ENCODE measurements at regions not wholly inside any gene's neighbourhood (a gene's known extent, or its start where the extent isn't known, plus 50 kb on each side); places are given as distances from the start of the nearest gene placed in this dataset.
A peak's percentile ranks its signal among the peaks of the same experiment; 100 is the strongest.

- DNase-seq (ENCODE audit: low spot score), result no peak
Observed at GRCh38 chr2:43127941-43128558, 98.4 kb downstream of the ZFP36L2 start.

GRCh38 chr2:43127208-43127940 is 99.0 kb downstream of the ZFP36L2 start:
- peak; percentile 59 for DNase-seq (ENCODE audit: low spot score)

DNA sequence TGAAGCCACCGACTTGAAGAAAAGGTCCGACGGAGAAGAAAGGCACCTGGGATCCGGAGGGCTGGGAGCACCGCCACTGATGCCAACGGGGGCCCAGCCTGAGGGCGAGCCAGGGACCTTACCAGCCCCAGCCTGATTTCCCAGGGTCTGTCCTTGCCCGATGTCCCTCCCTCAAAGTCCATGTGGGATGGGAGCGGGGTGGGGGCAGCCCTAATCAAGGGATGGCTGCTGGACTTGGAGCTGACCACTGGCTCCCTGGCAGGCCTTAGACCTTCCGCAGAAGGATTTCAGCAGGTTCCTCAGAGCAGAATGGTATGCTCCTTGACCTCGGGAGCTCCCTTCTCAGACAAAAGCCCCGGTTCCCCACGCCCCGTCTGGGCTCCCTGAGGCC is 99.6 kb downstream of the ZFP36L2 start:
- no peak for DNase-seq (ENCODE audit: low spot score)

DNA sequence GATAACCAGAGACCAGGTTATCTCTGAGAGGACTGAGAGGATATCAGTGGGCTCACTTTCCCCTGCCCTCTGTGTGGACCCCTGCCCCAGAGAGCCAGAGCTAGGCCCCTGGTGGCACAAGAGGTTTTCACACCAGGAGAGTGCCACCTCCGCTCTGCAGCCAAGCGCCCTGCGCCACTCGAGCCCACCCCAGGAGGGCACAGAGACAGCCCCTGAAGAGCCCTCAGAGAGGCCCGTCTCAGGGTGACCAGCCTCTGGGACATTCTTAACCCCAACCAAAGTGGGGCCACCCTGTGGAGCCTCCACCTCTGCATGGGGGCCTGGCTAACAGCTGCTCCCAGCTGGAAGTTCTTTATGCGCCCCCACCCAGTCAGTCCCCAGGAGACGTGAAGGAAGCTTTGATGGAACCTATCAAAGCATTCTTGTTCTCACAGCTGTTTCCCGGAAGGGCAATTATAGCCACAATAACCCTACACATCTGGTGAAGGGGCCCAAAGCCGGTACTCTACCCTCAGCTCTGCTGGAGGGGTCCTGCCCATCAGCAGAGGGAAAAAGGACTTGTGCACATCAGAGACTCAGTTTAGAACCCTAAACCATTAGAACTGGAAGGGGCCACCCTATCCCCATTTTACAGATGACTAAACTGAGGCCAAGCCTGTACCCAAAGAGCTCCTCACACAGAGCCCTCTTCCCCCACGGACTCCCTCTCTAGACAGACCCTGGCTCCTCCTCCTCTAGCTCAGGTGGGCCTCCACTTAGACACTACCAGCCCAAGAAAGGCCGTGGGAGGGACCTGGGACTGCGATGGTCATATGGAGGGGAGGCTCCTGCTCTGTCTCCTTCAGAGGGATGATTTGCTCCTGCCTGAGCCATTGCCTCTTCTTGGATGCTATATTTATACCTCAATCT is 101.1 kb downstream of the ZFP36L2 start:
- DNase-seq (ENCODE audit: low spot score), result no peak

DNA sequence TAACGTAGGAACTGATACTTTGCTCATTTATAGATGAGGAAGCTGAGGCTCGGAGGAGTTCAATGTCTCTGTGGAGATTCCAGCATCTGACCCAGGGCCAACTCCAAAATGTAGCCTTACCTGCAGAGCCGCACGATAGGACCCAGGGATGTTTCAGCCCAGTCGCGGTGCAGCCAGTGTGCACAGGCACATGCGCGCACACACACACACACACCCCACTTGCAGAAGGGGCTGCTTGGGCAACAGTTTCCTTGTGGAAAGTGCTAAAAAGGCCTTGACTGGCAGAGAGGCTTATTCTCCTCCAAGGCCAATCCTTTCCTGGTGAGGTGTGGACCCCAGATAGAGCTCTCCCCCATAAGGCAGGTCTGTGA is 101.7 kb downstream of the ZFP36L2 start:
- no peak for DNase-seq (ENCODE audit: low spot score)

GRCh38 chr2:43123981-43124686 is 102.3 kb downstream of the ZFP36L2 start:
- DNase-seq (ENCODE audit: low spot score), result no peak

DNA sequence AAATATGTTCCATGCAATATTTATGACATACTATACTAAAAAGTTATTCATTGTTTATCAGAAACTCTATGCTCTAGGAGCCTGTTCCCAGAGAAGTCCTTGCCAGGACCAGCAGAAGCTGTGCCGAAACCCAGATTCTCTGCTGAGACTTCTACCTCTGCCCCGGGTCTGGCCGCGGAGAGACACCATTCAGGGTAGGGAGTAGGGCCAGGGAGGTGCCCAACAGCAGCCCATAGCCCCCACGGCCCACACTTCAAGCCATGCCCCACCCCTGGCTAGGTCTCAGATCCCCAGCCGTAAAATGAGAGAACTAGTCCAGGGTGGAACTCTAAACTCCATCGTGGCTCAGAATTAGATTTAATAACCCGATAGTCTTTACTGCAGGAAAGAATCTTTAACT is 102.9 kb downstream of the ZFP36L2 start:
- DNase-seq (ENCODE audit: low spot score), result no peak

DNA sequence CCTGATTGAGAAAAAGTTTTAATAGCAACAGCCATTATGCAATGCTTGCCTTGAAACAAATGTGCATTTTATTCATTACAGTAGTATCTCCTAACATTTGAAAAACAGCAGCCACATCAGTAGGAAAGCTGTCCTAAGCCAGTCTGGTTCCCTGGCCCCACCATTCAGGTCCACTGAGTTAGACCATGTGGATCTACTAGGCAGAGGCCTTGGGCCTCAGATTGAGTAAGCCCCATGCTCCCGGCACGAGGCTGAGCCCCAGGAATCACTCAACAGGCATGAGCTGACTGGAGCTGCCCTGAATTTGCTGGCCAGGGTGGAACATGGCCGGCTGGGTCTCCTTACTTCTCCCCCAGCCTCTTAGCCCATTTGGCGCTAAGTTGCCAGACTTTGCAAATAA is 103.4 kb downstream of the ZFP36L2 start:
- no peak for DNase-seq (ENCODE audit: low spot score)

GRCh38 chr2:43121580-43122314 is 104.7 kb downstream of the ZFP36L2 start:
- DNase-seq (ENCODE audit: low spot score), result no peak

DNA sequence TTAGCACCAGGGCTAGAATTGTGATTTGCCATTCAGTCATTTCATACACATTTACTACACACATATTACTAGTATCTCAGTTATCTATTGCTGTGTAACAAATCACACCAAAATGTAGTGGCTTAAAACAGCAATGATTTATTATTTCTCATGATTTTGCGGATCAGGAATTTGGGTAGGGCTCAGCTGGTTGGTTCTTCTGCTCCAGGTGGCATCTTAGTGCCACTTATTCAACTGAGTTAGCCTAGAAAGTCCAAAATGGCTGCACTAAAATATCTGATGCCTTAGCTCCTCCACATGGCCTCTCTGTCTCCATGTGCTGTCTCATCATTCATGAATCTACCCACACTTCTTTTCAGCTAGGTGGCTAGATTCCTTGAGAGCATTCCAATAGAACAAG is 107.1 kb downstream of the ZFP36L2 start:
- no peak for DNase-seq (ENCODE audit: low spot score)

- DNase-seq (ENCODE audit: low spot score), result no peak
Observed at GRCh38 chr2:43117521-43118143, 108.8 kb downstream of the ZFP36L2 start.

DNA sequence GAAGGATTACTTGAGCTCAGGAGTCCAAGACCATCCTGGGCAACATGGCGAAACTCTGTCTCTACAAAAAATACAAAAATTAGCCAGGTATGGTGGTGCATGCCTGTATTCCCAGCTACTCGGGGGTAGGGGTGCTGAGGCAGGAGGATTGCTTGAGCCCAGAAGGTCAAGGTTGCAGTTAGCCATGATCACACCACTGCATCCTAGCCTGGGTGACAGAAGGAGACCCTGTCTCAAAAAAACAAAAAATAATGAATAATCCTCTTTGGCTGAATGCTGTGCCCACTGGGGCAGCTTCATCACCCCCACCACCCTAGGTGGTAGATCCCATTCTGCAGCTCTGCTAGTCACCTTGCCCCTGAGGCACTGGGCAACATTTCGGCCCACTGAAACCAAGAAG is 109.4 kb downstream of the ZFP36L2 start:
- no peak for DNase-seq (ENCODE audit: low spot score)

GRCh38 chr2:43115881-43116280 is 110.5 kb downstream of the ZFP36L2 start:
- no peak for DNase-seq (ENCODE audit: low spot score)

DNA sequence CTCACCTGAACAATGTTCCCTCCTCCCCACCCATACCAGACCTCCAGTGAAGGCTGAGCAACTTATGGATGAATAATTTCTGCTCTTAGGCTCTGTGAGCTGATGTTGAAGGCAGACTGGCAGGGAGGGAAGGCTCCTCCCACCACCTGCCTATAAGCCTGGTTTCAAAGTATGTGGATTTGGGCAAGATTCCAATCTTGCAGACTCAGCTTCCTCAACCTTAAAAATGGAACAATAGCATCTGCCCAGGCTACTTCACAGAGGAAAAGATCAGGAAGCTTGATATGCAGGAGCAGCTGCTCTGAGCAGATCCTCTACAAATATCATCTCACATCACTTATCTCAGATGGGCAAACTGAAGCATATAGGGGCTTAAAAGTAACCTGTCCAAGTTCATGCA is 112.2 kb downstream of the ZFP36L2 start:
- DNase-seq (ENCODE audit: low spot score), result no peak

- DNase-seq (ENCODE audit: low spot score), result no peak
Observed at GRCh38 chr2:43111788-43112554, 114.4 kb downstream of the ZFP36L2 start.

GRCh38 chr2:43110442-43110871 is 115.9 kb downstream of the ZFP36L2 start:
- peak; percentile 85 for DNase-seq (ENCODE audit: low spot score)

DNA sequence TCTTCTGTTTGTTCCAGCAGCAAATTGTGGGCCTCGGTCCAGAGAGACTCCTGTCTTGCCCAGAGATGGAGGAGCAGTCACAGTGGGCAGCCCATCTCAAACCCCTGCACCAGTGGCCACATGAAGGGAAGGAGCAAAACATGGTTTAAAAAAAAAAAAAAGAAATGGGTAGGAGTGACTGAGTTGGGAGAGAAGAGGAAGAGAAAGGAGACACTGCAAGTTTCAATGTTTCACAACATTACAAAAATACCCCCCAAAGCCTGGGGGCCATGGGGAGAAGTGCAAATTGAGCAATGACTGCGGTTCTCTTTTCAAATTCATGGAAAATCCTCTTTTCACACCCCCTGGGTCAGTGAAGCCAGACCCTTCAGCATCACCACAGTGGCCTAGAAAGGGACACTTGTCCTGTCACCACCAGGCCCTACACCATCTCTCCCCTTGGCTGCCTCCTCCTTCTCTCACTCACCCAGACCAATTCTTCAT is 117.1 kb downstream of the ZFP36L2 start:
- DNase-seq (ENCODE audit: low spot score), result no peak

DNA sequence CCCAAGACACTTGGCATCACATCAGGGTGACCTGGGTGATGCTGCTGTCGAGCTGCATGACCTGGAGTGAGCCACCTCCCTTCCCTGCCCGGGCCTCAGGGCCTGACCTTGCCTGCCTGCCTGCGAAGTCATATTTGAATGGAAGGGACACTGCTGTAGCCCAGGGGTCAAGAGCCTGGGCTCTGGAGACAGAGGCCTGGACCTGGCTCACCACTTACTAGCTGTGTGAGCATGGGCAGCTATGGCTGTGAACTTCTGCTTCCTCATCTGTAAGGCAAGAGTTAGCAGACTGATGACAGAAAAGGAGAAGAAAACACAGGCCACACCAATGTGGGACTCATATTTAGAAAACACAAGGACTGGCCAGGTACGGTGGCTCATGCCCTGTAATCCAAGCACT is 118.7 kb downstream of the ZFP36L2 start:
- DNase-seq (ENCODE audit: low spot score), result no peak

DNA sequence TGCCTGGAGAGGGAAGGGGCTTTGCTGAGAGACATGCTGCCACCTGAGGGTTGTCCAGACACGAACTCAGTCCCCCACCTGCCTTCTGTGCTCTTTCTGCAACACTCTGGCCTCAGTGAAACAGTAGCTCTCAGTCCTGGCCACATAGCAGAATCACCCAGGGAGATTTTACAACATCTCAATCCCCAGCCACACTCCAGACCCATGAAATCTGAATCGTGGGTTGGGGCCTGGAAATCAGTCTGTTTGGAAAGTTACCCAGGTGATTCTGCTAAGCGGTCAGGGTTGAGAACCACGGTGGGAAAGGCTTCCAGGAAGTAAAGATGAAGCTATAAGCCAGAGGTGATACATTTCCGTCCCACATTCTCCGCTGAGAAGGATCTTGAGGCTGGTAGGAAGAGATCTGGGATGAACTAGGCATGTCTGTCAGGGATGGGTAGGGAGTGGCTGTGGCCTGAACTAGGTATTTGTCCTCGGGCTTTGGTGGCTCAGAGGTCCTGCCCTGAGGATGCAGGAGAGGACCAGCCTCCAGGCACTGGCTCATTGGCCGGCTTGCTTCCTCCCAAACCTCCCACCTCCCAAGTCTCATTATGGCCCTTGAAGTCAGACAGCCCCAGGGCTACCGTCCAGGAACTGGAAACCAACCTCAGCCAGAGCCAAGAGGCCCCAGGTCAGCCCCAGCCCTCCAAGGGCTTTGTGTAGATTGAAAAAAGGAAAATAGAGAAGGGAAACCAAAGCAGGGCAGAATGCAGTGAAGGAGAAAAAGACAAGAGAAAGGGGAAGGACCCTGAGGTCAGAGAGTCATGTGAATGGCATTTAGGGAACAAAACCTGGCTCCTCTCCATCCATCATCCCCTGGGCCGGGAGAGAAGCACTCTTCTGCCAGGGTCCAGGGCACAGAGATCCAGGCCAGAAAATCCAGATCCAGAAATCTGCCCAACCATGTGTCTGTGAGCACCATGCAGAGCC is 119.6 kb downstream of the ZFP36L2 start:
- DNase-seq (ENCODE audit: low spot score), result no peak
